HG02798 (cell line): ENCODE measurements at regions not wholly inside any gene's neighbourhood (a gene's known extent, or its start where the extent isn't known, plus 50 kb on each side); places are given as distances from the start of the nearest gene placed in this dataset.

Experiments used
- ATAC-seq: cut with Tn5 transposase; IDR thresholded peaks from one replicate; pipeline ENCODE4 v1.9.1; 2021; ENCODE audit warnings: mild to moderate bottlenecking; ENCODE audit not compliant: unreplicated experiment, poor library complexity

DNA sequence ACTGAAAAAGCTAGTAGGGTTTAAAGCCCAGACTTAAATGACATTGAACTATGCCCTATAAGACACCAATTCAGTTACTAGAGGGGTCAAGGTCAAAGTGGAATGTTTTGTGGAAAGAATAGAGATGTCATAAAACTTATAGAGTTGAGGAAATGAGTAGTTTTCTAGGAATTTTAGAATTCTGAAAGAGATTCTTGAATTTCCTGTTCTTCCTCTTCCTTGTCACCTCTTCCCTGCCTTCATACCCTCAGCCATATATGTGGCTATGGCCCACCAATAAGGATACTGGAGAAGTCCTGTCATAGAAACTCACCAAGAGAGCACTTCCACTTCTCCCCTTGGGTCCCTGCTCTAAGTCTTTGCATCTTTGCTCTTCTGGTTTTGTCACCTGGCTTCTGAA is 104.9 kb upstream of the TGFBR2 start:
- no peak for ATAC-seq

DNA sequence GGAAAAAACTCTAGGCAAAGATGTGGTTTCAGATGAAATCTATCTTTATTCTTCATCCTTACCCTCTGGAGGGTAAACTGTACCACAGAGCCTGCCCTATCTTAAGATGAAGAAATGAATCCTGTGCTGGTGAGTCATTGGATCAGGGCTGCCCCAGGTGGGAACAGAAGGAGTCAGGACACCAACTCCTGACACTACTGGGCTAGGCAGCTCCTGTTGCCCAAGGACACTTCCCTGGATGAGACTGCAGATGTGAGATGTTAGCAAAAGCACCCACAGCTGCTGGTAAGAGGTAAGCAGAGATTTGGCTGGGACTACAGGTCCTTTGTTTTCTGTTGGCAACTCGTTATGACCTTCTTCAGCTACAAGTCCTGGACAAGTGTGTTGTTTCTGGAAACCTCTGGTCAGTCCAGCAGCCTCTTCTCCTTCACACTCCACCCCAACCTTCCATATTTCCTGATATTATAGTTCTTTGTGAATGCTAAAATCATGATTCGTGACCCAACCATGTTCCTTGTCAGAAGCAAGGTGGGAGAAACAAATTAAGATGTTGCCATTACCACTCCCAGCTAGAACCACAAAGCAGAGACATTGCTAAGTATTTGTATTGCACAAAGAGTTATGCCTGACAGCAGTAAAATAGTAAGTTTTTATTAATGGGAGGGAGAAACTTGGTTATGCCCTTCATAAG is 104.2 kb upstream of the TGFBR2 start:
- no peak for ATAC-seq

- ATAC-seq: peak; percentile 55
These were observed 103.7 kb upstream of the TGFBR2 start for GRCh38 chr3:30502742-30503073.

GRCh38 chr3:30503446-30503845 is 103.0 kb upstream of the TGFBR2 start:
- no peak for ATAC-seq

- ATAC-seq: no peak
These were observed 101.5 kb upstream of the TGFBR2 start for GRCh38 chr3:30504939-30505338.

- ATAC-seq: no peak
These were observed 100.4 kb upstream of the TGFBR2 start for GRCh38 chr3:30505866-30506520.

DNA sequence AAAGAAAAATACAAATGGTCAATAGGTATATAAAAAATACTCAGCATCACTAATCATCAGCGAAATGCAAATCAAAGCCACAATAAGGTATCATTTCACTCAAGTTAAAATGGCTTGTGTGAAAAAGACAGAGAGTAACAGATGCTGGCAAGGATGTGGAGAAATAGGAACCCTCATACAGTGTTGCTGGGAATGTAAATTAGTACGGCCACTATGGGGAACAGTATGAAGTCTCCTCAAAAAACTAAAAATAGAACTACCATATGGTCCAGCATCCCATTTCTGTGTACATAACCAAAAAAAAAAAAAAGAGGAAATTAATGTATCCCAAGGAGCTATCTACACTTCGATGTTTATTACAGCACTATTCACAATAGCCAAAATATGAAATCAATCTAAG is 98.1 kb upstream of the TGFBR2 start:
- ATAC-seq: no peak

GRCh38 chr3:30510596-30510995 is 95.8 kb upstream of the TGFBR2 start:
- ATAC-seq: no peak

- no peak for ATAC-seq
These were observed 94.7 kb upstream of the TGFBR2 start for GRCh38 chr3:30511524-30512251.

GRCh38 chr3:30512576-30512975 is 93.8 kb upstream of the TGFBR2 start:
- ATAC-seq: no peak

GRCh38 chr3:30513374-30514152 is 92.8 kb upstream of the TGFBR2 start:
- ATAC-seq: no peak

GRCh38 chr3:30516238-30516637 is 90.2 kb upstream of the TGFBR2 start:
- ATAC-seq: no peak

DNA sequence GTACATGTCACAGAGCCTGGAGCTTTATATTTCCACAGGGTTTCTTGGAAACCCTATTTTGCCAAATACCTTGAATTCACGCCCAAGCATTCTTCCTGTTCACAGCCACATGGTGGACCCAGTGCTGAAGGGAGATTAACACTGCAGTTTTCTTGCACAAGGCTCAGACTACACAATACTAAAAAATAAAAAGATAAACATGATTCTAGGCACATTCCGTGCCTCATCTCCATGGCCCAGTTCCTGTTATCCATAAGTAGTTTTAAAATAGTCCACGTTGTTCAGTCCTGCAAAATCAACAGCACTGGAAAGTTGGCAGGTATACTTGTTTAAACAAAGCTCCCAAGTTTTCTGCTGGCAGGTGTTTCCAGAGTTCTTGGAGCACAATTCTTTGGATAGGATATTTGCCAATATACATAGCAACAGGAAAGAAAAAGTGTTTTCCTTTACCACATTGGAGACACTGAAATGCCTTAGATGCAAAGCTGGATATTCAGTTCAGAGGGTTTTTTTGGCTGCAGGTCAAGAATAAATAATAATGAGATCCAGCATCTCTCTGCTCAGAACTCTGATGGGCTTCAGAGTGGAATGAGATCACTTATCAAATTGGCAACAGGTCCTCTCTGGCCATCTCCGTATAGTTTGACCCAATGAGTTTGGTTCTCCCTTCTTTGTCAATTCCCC is 88.1 kb upstream of the TGFBR2 start:
- no peak for ATAC-seq

- ATAC-seq: no peak
These were observed 87.5 kb upstream of the TGFBR2 start for GRCh38 chr3:30518872-30519271.

DNA sequence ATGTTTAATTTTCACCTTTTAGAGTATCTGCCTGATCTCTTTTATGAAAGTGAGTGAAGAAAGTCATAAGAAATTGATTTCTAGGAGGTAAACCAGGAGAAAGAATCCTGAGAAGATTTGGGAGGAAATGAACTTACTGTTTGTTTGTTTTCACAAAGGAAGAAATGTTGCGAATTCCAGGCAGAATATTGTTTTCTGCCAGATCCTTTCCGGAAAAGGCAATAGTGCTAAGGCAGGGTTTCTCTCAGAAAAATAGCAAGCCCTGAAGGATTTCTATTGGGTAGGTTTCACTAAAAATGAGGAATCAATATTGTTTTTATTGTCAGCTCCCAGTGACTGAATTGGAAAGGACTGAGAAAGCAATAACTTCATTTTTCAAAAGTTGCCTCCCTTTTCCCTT is 85.7 kb upstream of the TGFBR2 start:
- ATAC-seq: no peak

GRCh38 chr3:30521156-30521715 is 85.2 kb upstream of the TGFBR2 start:
- no peak for ATAC-seq

DNA sequence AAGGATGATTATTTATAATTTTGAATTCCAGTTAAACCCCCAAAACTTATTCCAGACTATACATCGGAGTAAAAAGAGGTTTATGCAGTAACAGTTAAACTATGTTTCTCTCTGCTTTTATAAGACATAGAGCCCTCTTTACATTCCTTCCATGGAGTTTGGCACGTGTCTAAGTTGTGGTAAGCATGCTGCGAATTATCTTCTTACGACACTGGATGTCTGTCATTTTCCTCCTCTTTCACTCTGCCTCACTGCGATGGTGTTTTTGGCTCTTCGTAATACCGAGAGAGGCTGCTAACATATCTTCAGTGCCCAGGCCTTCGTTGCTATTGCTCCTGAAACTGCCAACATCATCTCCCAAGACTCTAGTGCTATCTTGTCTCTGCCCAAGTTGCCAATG is 83.9 kb upstream of the TGFBR2 start:
- no peak for ATAC-seq

DNA sequence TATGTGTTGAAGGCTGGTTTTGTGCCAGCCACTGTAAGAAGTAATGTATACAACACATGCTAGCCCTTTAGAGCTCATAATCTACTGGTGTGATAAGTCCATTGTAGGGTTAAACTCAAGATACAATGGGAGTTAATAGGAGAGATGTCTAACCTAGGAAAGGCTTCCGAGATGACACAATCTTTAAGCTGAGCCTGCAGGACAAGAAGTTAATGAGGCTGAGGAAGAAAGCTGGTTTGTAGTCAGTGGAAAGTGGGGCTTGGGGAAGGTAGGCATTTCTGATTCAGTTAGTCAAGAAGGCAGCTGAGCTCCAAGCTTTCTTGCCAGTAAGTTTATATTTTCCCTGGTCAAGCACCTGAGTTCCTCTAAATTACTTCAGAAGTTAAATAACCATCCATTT is 83.0 kb upstream of the TGFBR2 start:
- ATAC-seq: no peak

DNA sequence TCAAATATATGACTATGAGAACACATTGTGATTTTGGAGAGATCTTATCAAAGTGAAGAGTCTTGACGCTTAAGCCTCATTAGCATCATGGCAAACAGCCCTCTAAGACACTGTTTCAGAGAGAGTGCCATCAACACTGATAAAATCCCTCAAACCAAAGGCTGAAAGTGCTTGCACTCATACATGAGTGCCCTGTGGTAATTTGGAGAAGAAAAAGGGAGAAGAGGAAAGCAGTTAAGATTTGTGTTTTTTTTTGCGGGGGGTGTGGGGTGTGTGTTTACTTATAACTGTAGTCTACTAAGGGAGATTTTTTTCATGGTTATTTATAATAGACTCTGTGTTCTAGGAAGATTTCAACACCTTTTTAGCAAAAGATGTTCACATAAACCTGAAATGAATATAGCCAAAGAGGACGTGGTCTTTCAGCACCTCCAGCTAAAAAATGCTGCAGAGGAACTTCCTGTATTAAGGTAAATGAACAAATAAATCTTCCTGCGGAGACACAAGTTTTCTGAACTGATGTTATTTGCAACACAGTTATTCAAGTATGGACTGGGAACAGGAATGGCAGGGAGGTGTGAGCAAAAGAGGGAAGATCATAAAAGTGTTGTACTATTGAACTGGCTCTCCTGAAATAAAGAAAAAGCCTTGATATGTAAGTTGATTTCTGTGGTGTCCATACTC is 81.9 kb upstream of the TGFBR2 start:
- no peak for ATAC-seq

GRCh38 chr3:30526031-30526430 is 80.4 kb upstream of the TGFBR2 start:
- ATAC-seq: no peak
